ENCODE measurements at regions not wholly inside any gene's neighbourhood (a gene's known extent, or its start where the extent isn't known, plus 50 kb on each side); places are given as distances from the start of the nearest gene placed in this dataset.
"Not testable (repeated sequence)": the region's sequence is repeated elsewhere in the genome, so short reads cannot be mapped to it uniquely, and the experiment has no call there.

GRCh38 chr2:64795024-64795592 is 141.4 kb upstream of the SERTAD2 start:
- no peak for DNase-seq (ENCODE audit: low read depth in 2 of 2)

- DNase-seq (ENCODE audit: low read depth in 2 of 2), result no peak
Observed at GRCh38 chr2:64796926-64797325, 143.2 kb upstream of the SERTAD2 start.

- DNase-seq (ENCODE audit: low read depth in 2 of 2), result no peak
Observed at GRCh38 chr2:64797881-64798575, 144.3 kb upstream of the SERTAD2 start.

- DNase-seq (ENCODE audit: low read depth in 2 of 2), result no peak
Observed at GRCh38 chr2:64799592-64800252, 146.0 kb upstream of the SERTAD2 start.

- DNase-seq (ENCODE audit: low read depth in 2 of 2), result no peak
Observed at GRCh38 chr2:64803776-64804175, 150.1 kb upstream of the SERTAD2 start.

GRCh38 chr2:64804651-64805050 is 150.9 kb upstream of the SERTAD2 start:
- DNase-seq (ENCODE audit: low read depth in 2 of 2), result no peak

GRCh38 chr2:64807417-64807816 is 153.7 kb upstream of the SERTAD2 start:
- DNase-seq (ENCODE audit: low read depth in 2 of 2), result peak; percentile 29 to 33

GRCh38 chr2:64808092-64808491 is 154.4 kb upstream of the SERTAD2 start:
- DNase-seq (ENCODE audit: low read depth in 2 of 2), result no peak

GRCh38 chr2:64808754-64809153 is 155.0 kb upstream of the SERTAD2 start:
- DNase-seq (ENCODE audit: low read depth in 2 of 2), result no peak

- no peak for DNase-seq (ENCODE audit: low read depth in 2 of 2)
Observed at GRCh38 chr2:64809216-64809615, 155.5 kb upstream of the SERTAD2 start.

GRCh38 chr2:64812285-64812684 is 158.6 kb upstream of the SERTAD2 start:
- no peak for DNase-seq (ENCODE audit: low read depth in 2 of 2)

GRCh38 chr2:64814007-64814406 is 160.3 kb upstream of the SERTAD2 start:
- no peak for DNase-seq (ENCODE audit: low read depth in 2 of 2)

GRCh38 chr2:64816526-64816925 is 162.8 kb upstream of the SERTAD2 start:
- not testable (repeated sequence) for DNase-seq (ENCODE audit: low read depth in 2 of 2)

GRCh38 chr2:64817453-64817852 is 163.7 kb upstream of the SERTAD2 start:
- no peak for DNase-seq (ENCODE audit: low read depth in 2 of 2)

GRCh38 chr2:64818664-64819060 is 164.9 kb upstream of the SERTAD2 start:
- no peak for DNase-seq (ENCODE audit: low read depth in 2 of 2)

- DNase-seq (ENCODE audit: low read depth in 2 of 2), result no peak
Observed at GRCh38 chr2:64819361-64819760, 165.6 kb upstream of the SERTAD2 start.

- DNase-seq (ENCODE audit: low read depth in 2 of 2), result peak; percentile 25 to 31
Observed at GRCh38 chr2:64819774-64820688, 166.3 kb upstream of the SERTAD2 start.

- DNase-seq (ENCODE audit: low read depth in 2 of 2), result no peak
Observed at GRCh38 chr2:64820901-64821300, 167.2 kb upstream of the SERTAD2 start.

GRCh38 chr2:64823794-64824193 is 165.4 kb upstream of the SLC1A4 start:
- DNase-seq (ENCODE audit: low read depth in 2 of 2), result no peak

- DNase-seq (ENCODE audit: low read depth in 2 of 2), result no peak
Observed at GRCh38 chr2:64825831-64826491, 163.2 kb upstream of the SLC1A4 start.

GRCh38 chr2:64826703-64827102 is 162.5 kb upstream of the SLC1A4 start:
- no peak for DNase-seq (ENCODE audit: low read depth in 2 of 2)

GRCh38 chr2:64828261-64828660 is 160.9 kb upstream of the SLC1A4 start:
- DNase-seq (ENCODE audit: low read depth in 2 of 2), result no peak
